ENCODE measurements at regions not wholly inside any gene's neighbourhood (a gene's known extent, or its start where the extent isn't known, plus 50 kb on each side); places are given as distances from the start of the nearest gene placed in this dataset.

DNA sequence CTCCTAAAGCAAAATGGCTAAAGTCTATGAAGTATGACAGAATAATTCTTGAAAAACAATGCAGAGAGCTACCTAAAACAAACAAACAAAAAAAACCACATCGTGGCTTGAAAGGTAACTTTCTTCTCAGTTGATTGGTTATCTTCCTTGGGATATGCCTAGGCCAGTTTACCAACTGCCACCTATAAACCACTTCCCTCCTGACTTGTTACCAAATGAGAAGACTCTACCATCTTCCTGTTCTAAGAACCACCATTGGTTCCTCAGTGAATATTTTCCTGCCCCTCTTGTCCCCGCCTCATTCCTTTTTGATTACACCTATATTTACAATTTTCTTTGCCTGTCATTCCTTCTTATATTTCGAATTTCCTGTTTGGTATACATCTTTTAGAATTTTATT, 336.6 kb downstream of the SIPA1L2 start:
- DNase-seq (ENCODE audit: extremely low read depth, low read depth), result no peak

DNA sequence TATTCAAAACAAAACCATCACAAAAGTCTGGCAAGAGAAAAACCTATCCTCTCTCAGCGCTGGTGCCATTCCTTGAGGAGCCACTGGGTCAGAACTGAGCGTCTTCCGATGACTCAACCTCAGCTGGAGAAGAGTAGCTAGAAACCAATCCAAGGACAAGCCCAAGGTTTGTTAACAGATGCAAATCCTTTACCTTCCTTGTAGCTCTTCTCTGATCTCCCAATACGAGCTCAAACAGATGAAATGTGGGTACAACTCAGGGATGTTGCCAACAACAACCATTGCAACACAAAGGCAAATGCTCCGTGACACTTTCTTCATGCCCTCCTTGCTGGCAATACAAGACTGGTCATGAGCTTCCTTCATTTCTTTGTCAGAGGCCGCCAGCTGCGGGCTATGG, 337.1 kb downstream of the SIPA1L2 start:
- no peak for DNase-seq (ENCODE audit: extremely low read depth, low read depth)

DNA sequence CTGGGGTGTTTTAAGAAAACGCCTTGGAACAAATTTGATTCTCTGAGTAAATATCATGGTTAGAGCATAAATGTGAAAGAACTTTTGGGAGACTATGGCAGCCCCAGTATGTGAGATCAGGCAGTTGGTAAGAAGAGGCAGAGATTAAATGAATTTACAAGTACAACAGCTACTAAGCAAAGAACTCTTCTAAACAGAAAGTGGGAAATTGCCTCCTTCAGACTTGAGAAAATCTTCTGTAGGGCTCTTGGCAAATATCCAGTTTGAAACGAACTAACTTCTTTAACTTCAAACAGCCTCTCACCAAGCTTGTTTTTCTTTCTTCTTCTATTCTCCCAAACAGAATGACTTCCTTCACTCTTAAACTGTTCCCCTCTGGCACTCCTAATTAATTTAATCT, 337.7 kb downstream of the SIPA1L2 start:
- no peak for DNase-seq (ENCODE audit: extremely low read depth, low read depth)

DNA sequence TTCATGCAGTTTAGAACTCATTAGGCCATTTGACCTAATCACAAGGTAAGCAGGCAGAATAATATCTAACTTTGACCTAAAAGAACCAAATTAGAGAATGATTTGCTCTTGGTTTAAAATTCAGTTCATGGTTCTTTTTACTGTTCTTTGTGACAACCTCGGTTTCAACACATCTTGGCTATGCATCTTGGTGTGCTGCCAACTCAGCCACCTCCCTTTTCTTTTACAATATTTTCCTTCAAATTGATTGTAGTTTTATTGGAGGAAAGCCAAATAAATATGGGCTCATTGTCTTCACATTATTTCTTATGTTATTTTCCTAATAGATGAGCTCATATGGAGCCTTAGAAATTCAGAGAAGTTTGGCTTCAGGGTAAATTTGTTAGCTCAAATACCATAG, 338.3 kb downstream of the SIPA1L2 start:
- DNase-seq (ENCODE audit: extremely low read depth, low read depth), result no peak

DNA sequence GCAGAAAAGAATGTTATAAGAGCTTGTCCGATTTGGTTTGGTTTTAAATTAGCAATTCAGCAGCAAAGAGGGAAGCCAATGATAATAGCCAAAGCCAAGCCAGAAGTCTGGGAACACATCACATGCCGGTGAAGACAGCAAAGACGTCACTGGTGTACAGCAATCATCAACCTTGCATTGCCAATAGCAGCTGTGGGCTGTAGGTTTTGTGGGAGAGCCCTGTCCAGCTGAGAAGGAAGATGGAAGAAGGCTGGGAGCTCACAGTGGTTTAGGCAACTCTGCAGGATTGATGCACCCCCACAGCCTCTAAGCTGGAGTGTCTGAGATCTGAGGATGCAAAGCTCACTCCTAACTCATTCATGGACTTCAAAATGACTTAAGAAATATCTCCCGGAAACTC, 338.7 kb downstream of the SIPA1L2 start:
- no peak for DNase-seq (ENCODE audit: extremely low read depth, low read depth)

- no peak for DNase-seq (ENCODE audit: extremely low read depth, low read depth)
These were observed 339.4 kb downstream of the SIPA1L2 start for GRCh38 chr1:232290570-232290969.

GRCh38 chr1:232287676-232288569, 342.0 kb downstream of the SIPA1L2 start:
- DNase-seq (ENCODE audit: extremely low read depth, low read depth), result peak; percentile 19

- no peak for DNase-seq (ENCODE audit: extremely low read depth, low read depth)
These were observed 344.8 kb downstream of the SIPA1L2 start for GRCh38 chr1:232285138-232285537.

DNA sequence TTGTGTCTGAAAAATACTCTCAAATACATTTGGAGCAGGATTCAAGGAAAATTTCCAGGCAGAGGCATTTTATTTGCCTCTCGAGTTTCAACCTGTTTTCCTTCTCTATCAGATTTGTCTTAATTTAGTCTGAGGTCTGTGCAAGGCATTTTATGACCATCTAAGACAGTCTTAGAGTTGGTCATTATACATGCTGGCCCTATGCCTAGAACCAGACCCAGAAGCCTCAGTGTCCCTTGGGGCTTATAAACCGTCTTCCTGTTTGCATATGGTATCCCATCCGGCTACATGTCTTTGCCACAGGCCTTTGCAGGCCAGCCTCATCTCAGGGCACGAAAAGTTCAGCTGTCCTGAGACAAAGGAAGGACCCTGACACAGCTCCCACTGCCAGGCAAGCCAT, 346.1 kb downstream of the SIPA1L2 start:
- DNase-seq (ENCODE audit: extremely low read depth, low read depth), result no peak

DNA sequence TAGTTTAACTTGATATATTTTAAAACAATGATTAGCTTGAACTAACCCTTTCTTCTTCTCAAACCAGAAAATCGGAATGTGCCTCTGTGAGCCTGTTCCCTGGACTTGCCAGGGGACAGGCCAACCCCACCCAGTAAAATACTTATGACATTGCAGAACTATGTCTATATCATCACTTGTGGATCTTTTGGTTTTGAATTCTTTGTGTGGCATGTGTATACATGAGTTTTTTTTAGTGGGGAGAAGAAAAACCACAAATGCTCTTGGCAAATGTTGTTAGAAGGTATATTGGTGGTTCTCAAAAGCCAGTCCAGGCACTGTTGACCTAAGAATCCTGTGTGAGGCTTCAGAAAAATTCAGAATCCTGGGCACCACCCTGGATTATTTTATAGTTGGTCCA, 347.4 kb downstream of the SIPA1L2 start:
- DNase-seq (ENCODE audit: extremely low read depth, low read depth), result no peak

DNA sequence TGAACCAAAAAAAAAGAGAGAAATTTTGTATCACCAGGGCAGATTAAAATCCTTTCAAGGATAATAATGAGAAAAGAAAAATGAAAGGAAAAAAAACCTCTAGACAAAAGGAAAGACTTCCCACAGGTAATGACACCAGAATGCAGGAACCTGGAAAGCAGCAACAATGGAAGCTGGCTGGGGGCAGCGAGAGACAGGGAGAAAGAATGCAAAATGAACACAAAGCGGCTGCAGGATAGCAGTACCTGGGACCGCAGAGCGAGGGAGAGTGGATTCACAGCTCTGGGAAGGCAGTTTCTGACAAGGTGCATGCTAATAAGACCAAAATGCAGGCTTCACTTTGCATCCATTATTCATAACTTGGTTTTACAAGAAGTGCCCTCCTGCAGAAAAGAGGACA, 349.0 kb downstream of the SIPA1L2 start:
- no peak for DNase-seq (ENCODE audit: extremely low read depth, low read depth)

- DNase-seq (ENCODE audit: extremely low read depth, low read depth), result no peak
These were observed 350.0 kb downstream of the SIPA1L2 start for GRCh38 chr1:232279909-232280400.

- no peak for DNase-seq (ENCODE audit: extremely low read depth, low read depth)
These were observed 351.0 kb downstream of the SIPA1L2 start for GRCh38 chr1:232278925-232279324.

GRCh38 chr1:232276651-232277050, 353.3 kb downstream of the SIPA1L2 start:
- no peak for DNase-seq (ENCODE audit: extremely low read depth, low read depth)

- no peak for DNase-seq (ENCODE audit: extremely low read depth, low read depth)
These were observed 354.8 kb downstream of the SIPA1L2 start for GRCh38 chr1:232274999-232275710.

- DNase-seq (ENCODE audit: extremely low read depth, low read depth), result no peak
These were observed 355.6 kb downstream of the SIPA1L2 start for GRCh38 chr1:232274236-232274855.

GRCh38 chr1:232273011-232273410, 356.9 kb downstream of the SIPA1L2 start:
- DNase-seq (ENCODE audit: extremely low read depth, low read depth), result no peak

DNA sequence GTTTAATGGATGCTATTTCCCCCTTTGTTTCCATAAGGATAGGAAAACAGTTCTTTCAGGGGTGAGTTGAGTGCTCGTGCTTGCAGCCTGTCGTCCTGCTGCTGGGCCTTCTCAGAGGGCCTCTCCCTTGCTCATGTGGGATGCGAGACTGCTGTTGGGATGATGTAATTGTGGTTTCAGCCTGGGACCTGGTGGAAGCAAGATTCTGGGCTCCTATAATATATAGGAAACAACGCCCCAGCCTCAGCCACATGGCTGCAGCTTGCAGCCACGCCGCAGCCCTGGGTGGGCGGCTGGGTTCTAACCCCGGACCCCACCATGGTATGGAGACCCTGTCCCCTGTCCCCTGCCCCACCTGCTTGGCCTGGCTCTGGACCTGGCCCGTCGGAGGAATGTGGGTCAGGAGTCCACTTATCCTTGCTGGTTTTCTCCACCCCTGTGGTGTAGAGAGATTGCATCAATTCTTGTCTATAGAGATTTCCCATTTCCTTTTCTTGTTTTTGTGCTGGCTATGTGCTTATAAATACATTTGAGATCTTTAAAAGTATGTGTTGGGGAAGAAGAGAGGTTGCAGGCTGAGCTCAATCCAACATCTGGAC, 357.8 kb downstream of the SIPA1L2 start:
- no peak for DNase-seq (ENCODE audit: extremely low read depth, low read depth)

DNA sequence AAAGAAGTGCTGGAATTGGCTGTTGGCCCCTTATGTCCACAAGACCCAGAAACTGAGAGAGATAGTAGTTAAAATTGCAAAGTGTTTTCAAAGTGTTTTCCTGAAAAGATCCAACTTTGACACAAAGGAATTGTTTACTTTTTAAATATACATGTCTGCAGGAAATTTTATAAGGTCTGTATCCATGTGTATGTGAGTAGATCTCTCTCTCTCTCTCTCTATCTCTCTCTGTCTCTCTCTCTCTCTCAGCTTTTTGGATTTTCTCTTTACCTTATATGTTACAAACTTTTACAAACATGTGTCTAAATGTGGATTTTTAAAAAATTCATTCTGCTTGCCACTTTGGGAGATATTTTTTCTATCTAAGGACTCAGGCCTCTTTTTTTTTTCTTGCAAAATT, 358.6 kb downstream of the SIPA1L2 start:
- DNase-seq (ENCODE audit: extremely low read depth, low read depth), result no peak

DNA sequence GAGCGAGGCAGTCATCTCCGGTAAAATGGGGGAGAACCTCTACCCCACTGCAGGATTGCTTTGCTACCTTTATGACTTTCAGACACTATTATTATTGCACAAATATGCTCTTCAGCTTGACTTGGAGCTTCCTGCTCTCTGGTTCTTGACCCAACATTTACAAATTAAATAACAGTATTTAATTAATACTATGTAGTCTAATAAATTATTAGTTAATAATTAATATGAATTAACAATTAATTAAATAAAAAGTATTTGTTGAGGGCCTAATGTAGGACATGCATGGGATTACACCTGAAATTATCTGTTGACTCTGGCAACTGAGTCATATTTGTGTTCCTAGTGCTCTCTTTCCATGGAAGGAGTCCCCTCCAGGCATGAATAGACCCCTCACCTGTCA, 359.9 kb downstream of the SIPA1L2 start:
- DNase-seq (ENCODE audit: extremely low read depth, low read depth), result no peak
